Hepatocyte (in vitro differentiated cells): ENCODE measurements at regions not wholly inside any gene's neighbourhood (a gene's known extent, or its start where the extent isn't known, plus 50 kb on each side); places are given as distances from the start of the nearest gene placed in this dataset.

ENCODE experiments used
- CTCF ChIP-seq: fragments of 200-600 bp; sonication (generic); IDR thresholded peaks from 2 replicates; pipeline ENCODE4 v1.5.1; 2016; ENCODE audit warnings: antibody characterized with exemption, mild to moderate bottlenecking; ENCODE audit not compliant: poor library complexity
- EZH2 ChIP-seq: fragments of 200-600 bp; sonication (generic); IDR thresholded peaks from 2 replicates; pipeline ENCODE4 v1.6.1; 2016; ENCODE audit warnings: antibody characterized with exemption, mild to moderate bottlenecking, borderline replicate concordance
- EZH2phosphoT487 ChIP-seq: fragments of 200-600 bp; sonication (generic); IDR thresholded peaks from one replicate; pipeline ENCODE4 v1.6.1; 2018; ENCODE audit warnings: antibody characterized with exemption, mild to moderate bottlenecking, low read depth, moderate library complexity; ENCODE audit not compliant: unreplicated experiment, severe bottlenecking

GRCh38 chr6:156674197-156674596 is 103.0 kb upstream of the ARID1B start:
- no peak for TF ChIP-seq EZH2phosphoT487
- TF ChIP-seq CTCF = no peak
- no peak for TF ChIP-seq EZH2
